Motor neuron (in vitro differentiated cells): ENCODE measurements at regions not wholly inside any gene's neighbourhood (a gene's known extent, or its start where the extent isn't known, plus 50 kb on each side); places are given as distances from the start of the nearest gene placed in this dataset.

Experiments used
- ATAC-seq, 8 experiments: fragments of 200-7000 bp; cut with Tn5 transposase; replicated peaks in 6 of 8; 2 replicates each; pipeline ENCODE4 v1.8.0; 2021; ENCODE audit warnings: mild to moderate bottlenecking in 8 of 8, moderate library complexity in 8 of 8
- H3K27ac ChIP-seq, 2 donors: fragments of 250-450 bp; sonication (Bioruptor Pico); 2 replicates each; pipeline ENCODE4 v1.9.0; 2021; ENCODE audit warnings: antibody characterized with exemption in 2 of 2, mild to moderate bottlenecking in 2 of 2, moderate library complexity in 1 of 2
- H3K4me1 ChIP-seq, 2 donors: fragments of 250-450 bp; sonication (Bioruptor Pico); replicated peaks in 1 of 2; 2 replicates each; pipeline ENCODE4 v1.6.1; 2021; ENCODE audit warnings: antibody characterized with exemption in 2 of 2, mild to moderate bottlenecking in 2 of 2, moderate library complexity in 1 of 2
- H3K4me3 ChIP-seq, 5 donors: fragments of 250-450 bp; sonication (Bioruptor Pico); 2 replicates each; pipeline ENCODE4 v1.9.0; 2021; ENCODE audit warnings: antibody characterized with exemption in 5 of 5, mild to moderate bottlenecking in 5 of 5, moderate library complexity in 4 of 5
- WGBS, 10 experiments: fragments of 450-650 bp; shearing (Covaris generic); methylation state at CpG; one replicate each; pipeline ENCODE4 v1.0.0; 2022; 5-methylcytosine and 5-hydroxymethylcytosine counted together
- in situ Hi-C, 9 experiments: fragments of 400-800 bp; cut with MboI; loops; one replicate each; pipeline ENCODE4 v1.15.0; 2021; ENCODE audit warnings: low sequenced_read_pairs in 9 of 9, low pct_unique_long_range_greater_than_20kb in 2 of 9; ENCODE audit not compliant: unreplicated experiment in 9 of 9

- ATAC-seq: no peak
- in situ Hi-C loops: no loop called here
- H3K4me1 ChIP-seq: no peaks in the 10 kb centered on the region
- 21 to 100% (median 90%) methylated on average over 1 to 2 of the region's 2 CpGs; no CpG with 5 or more reads in 3 of the 10 experiments for WGBS, 10 experiments
- H3K27ac ChIP-seq: no peak overlapping the region
- H3K4me3 ChIP-seq: no peak overlapping the region
Observed at GRCh38 chr17:15130426-15130825, 134.7 kb downstream of the PMP22 start.

DNA sequence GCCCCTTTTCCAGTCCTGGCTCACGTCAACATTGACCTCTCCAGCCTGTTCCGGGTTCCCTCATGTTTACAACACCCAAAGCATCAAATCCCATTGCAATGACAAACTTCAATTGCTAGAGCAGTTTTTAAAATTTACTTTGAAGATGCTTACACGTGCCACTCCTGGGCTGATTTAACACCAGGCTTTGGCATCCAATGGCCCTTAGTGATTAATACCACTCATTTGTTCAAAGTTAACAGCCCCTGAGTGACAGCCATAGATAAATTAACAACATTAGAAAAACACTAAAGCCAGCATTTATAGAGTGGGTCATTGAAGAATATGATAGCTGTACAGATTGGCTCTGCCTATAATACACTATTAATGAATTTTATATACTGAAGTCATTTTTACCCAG is 135.1 kb downstream of the PMP22 start:
- 60 to 100% (median 70%) methylated on average over 1 to 3 of the region's 3 CpGs; no CpG with 5 or more reads in 2 of the 10 experiments for WGBS, 10 experiments
- in situ Hi-C loops: no loop called here
- H3K4me3 ChIP-seq: no peak overlapping the region
- ATAC-seq: no peak
- no peaks in the 10 kb centered on the region for H3K4me1 ChIP-seq
- no peak overlapping the region for H3K27ac ChIP-seq

DNA sequence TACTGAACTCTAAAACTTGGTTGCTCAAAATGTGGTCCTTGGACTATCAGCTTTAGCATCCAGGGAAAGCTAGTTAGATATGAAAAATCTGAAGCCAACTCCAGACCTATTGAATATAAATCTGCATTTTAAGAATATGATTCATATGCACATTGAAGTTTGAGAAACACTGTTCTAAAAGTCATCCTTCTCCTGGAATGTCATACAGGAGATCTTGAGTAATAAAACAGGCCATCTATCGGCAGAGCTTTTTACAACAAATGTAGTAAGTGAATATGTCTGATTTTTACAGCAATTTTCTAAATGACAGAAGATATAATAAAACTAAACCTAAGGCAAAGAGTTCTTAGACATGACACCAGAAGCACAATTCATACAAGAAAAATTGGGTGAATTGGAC is 140.4 kb downstream of the PMP22 start:
- in situ Hi-C loops: no loop called here
- peaks cover 0 to 10% of the 10 kb centered on the region in 2 donors for H3K4me1 ChIP-seq
- no peak for ATAC-seq
- H3K27ac ChIP-seq: no peak overlapping the region
- WGBS, 10 experiments: 0 to 90% (median 23%) methylated on average over 1 of the region's 1 CpG; no CpG with 5 or more reads in 4 of the 10 experiments
- no peak overlapping the region for H3K4me3 ChIP-seq

DNA sequence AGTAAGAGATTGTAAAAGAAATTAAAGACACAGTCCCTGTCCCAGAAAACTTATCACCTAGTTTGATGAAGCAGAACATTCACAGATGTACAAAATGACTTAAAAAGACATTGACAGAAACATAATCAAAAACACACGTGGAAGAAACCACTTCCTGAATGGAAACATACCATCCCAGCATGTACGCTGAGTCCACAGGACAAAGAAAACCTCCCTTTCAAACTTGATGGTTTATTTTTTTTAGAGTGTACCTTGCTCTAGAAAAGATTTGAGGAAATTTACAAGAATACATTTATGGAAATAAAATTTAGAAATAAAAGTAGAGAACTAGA is 140.9 kb downstream of the PMP22 start:
- WGBS, 10 experiments: 31 to 100% (median 81%) methylated on average over 1 to 2 of the region's 2 CpGs
- in situ Hi-C loops: no loop called here
- no peak for ATAC-seq
- Histone ChIP-seq H3K4me1 (peaks cover 0 to 11% of the 10 kb centered on the region in 2 donors), H3K4me3 (no peak overlapping the region), H3K27ac (no peak overlapping the region)

DNA sequence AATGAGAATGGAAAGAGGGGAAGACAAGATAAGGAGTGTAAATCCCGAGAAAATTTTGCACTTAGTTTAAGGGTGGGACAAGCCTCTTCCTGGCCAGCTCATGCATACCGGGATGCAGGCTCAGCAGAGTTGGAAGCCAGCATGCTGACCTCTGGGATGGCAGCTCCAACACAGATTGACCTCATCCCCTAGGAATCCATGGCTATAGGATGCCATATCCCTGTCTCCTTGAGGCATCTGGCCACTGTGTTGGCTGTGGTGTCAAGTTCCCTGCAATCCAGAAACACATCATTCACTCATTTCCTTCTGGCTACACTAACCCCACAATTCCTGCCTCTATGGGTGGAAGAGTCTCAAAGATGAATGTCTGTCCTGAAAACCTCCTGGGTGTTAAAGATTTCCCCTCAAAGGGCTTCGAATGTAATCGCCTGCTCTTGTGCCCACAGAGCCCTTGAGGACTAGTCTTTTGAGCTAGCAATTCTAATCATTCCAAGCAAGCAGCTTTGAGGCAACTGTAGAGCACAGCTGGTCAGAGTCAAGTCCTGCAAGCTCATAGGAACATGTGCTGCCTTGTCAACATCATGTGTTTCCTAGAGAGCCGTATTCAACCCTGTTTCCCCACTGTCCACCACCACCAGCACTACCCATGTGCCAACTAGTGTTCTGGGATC is 141.4 kb downstream of the PMP22 start:
- Histone ChIP-seq H3K4me1 (peaks cover 0 to 11% of the 10 kb centered on the region in 2 donors), H3K4me3 (no peak overlapping the region), H3K27ac (no peak overlapping the region)
- ATAC-seq: no peak
- in situ Hi-C loops: no loop called here
- 0 to 100% (median 86%) methylated on average over 1 to 5 of the region's 5 CpGs for WGBS, 10 experiments

DNA sequence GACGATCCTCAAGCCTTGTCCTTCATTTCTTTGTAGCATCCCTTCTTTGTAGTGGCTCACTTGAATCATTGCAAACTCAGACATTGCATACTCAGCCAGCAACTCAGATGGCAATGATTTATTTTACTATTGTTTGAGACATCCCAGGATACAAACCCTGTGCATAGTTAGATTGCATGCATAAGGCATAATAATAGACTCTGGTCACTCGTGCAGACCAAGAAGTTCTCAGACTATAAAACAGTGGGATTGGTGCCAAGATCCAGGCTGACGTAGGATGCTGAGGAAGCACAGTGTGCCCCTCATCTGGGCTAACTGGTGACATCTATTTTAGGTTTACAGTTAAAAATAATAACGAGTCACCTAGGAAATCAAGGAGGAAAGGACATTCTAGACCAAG is 142.3 kb downstream of the PMP22 start:
- H3K4me1 ChIP-seq: peaks cover 0 to 12% of the 10 kb centered on the region in 2 donors
- 6 to 83% (median 51%) methylated on average over 1 to 4 of the region's 4 CpGs for WGBS, 10 experiments
- in situ Hi-C loops: no loop called here
- no peak overlapping the region for H3K27ac ChIP-seq
- ATAC-seq: peak in 2 of 8 experiments; percentile 25 to 36
- no peak overlapping the region for H3K4me3 ChIP-seq

GRCh38 chr17:15121426-15121825 is 143.7 kb downstream of the PMP22 start:
- Histone ChIP-seq H3K4me3 (no peak overlapping the region), H3K4me1 (peaks cover 0 to 24% of the 10 kb centered on the region in 2 donors), H3K27ac (no peak overlapping the region)
- WGBS, 10 experiments: 0 to 94% (median 7%) methylated on average over 1 to 2 of the region's 2 CpGs; no CpG with 5 or more reads in 3 of the 10 experiments
- ATAC-seq: peak in 3 of 8 experiments; percentile 29 to 68 (median 62)
- in situ Hi-C loops: no loop called here

- 0 to 41% (median 14%) methylated on average over 1 to 3 of the region's 3 CpGs; no CpG with 5 or more reads in 1 of the 10 experiments for WGBS, 10 experiments
- H3K4me3 ChIP-seq: no peak overlapping the region
- peak overlapping the region in 1 of 2 donors; percentile 12 for H3K27ac ChIP-seq
- H3K4me1 ChIP-seq: peaks cover 0 to 24% of the 10 kb centered on the region in 2 donors
- in situ Hi-C loops: no loop called here
- peak; percentile 67 to 91 (median 74) for ATAC-seq
Observed at GRCh38 chr17:15119968-15120367, 145.2 kb downstream of the PMP22 start.

- in situ Hi-C loops: no loop called here
- no peak overlapping the region for H3K27ac ChIP-seq
- H3K4me1 ChIP-seq: peaks cover 7 to 37% of the 10 kb centered on the region in 2 donors
- ATAC-seq: peak in 2 of 8 experiments; percentile 18 to 22
- no peak overlapping the region for H3K4me3 ChIP-seq
- WGBS, 10 experiments: 0 to 100% (median 55%) methylated on average over 1 to 2 of the region's 2 CpGs; no CpG with 5 or more reads in 2 of the 10 experiments
Observed at GRCh38 chr17:15117239-15117638, 147.9 kb downstream of the PMP22 start.

DNA sequence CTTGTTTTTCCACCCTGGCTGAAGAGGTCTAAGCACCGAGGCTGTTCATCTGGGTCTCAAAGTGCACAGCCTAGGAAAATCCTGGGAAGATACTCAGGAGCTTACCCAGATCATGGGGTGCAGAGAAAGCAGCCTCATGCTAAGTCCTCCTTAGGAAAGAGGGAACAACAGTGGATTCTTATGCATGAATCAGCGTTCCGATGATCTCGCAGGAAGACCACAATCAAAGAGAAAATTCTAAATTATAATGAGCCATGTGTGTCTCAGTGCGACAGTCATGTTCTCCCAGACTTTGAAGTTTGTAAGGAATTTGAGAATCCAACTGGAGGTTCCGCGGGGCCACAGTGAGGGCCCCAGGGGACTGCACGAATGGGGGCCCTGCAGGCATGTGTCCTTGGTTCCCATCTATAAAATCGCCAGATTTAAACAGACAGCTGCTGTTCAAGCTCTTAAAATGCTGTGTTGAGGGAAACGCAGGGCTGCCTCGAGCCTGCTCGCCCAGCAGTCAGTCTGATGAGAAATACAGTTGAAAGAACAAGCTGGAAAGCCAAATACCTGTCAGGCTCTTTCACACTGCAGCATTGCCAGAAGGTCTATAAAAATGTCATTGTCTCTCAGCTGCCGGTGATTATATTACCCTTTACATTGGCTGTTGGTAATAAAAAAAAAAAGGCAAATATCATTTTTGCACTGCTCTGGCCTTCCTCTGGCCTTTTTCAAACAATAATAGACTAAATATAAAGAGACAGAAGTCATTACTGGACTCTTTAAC is 152.1 kb downstream of the PMP22 start:
- WGBS, 10 experiments: 21 to 89% (median 38%) methylated on average over 3 to 13 of the region's 13 CpGs; no CpG with 5 or more reads in 1 of the 10 experiments
- Histone ChIP-seq H3K4me3 (no peak overlapping the region), H3K27ac (peak overlapping the region in 1 of 2 donors; percentile 15), H3K4me1 (peaks cover 7 to 26% of the 10 kb centered on the region in 2 donors)
- in situ Hi-C loops: no loop called here
- ATAC-seq: peak in 4 of 8 experiments; percentile 22 to 79 (median 46)

GRCh38 chr17:15109608-15110007 is 155.5 kb downstream of the PMP22 start:
- no peak for ATAC-seq
- in situ Hi-C loops: no loop called here
- H3K27ac ChIP-seq: no peak overlapping the region
- peaks cover 7 to 13% of the 10 kb centered on the region in 2 donors for H3K4me1 ChIP-seq
- H3K4me3 ChIP-seq: no peak overlapping the region
- 100% methylated on average over 2 of the region's 3 CpGs; no CpG with 5 or more reads in 9 of the 10 experiments for WGBS, 10 experiments

- no peak overlapping the region for H3K4me3 ChIP-seq
- ATAC-seq: no peak
- 40 to 100% (median 67%) methylated on average over 1 to 3 of the region's 3 CpGs; no CpG with 5 or more reads in 1 of the 10 experiments for WGBS, 10 experiments
- H3K27ac ChIP-seq: no peak overlapping the region
- H3K4me1 ChIP-seq: peaks cover 7 to 13% of the 10 kb centered on the region in 2 donors
- in situ Hi-C loops: no loop called here
Observed at GRCh38 chr17:15108992-15109391, 156.1 kb downstream of the PMP22 start.

DNA sequence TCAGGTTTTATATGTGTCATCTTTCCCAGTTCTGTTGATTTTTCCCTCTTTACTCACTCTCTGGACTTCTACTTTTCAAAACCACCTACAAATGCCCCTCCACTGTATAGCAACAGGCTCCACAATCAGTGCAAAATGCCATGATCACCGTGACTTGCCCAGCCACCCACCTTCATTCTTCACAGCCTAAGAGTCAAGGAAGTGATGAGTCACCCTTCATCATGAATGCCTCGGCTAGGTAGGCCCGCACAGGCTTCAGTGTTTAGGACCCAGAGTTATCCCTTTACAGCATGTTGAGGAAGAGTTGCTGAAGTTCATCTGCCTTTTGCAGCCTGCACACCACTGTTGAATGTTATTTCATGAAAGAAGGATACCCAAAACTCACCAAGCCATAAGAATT is 158.6 kb downstream of the PMP22 start:
- WGBS, 10 experiments: 16 to 93% (median 47%) methylated on average over 1 to 3 of the region's 3 CpGs; no CpG with 5 or more reads in 1 of the 10 experiments

More for the DNA sequence above, 158.6 kb downstream of the PMP22 start:
- Histone ChIP-seq H3K27ac (no peak overlapping the region), H3K4me3 (no peak overlapping the region), H3K4me1 (no peaks in the 10 kb centered on the region)
- in situ Hi-C loops: no loop called here
- peak in 1 of 8 experiments; percentile 40 for ATAC-seq
